ENCODE measurements at regions not wholly inside any gene's neighbourhood (a gene's known extent, or its start where the extent isn't known, plus 50 kb on each side); places are given as distances from the start of the nearest gene placed in this dataset.
"Not testable (repeated sequence)": the region's sequence is repeated elsewhere in the genome, so short reads cannot be mapped to it uniquely, and the experiment has no call there.

DNA sequence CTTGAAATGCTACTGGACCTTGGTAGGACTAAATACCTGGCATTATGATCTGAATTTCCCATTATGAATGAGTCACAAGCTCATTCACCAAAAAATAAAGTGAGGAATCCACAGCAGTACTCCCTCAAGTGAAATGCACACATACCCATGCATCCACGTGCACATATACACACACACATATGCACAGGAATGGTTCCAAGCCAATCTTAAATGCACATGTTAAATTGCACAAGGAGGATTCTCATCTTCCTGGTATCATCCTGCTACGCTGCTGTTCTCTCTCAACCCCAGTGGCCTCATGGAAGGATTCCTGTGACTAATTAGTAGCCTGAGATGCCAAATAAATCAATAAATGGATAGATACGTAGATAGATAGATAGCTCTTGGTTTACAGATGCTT lies 132.1 kb upstream of the KLF12 start:
- no peak for DNase-seq

- DNase-seq: no peak
These were observed 130.1 kb upstream of the KLF12 start for GRCh38 chr13:74264333-74264732.

DNA sequence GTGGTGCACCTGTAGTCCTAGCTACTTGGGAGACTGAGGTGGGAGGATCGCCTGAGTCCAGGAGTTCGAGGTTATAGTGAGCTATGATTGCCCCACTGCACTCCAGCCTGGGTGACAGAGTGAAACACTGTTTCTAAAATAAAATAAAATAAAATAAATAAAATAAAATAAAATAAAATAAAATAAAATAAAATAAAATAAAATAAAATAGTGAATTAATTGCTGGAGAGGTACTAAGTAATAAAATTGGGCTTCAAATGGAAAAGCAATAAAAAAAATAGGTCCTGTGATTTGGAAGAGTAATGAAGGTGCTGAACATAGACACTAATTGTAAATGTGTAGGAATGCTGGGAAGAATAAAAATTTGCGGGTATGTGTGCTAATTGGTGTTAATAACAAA lies 126.2 kb upstream of the KLF12 start:
- DNase-seq: not testable (repeated sequence)

DNA sequence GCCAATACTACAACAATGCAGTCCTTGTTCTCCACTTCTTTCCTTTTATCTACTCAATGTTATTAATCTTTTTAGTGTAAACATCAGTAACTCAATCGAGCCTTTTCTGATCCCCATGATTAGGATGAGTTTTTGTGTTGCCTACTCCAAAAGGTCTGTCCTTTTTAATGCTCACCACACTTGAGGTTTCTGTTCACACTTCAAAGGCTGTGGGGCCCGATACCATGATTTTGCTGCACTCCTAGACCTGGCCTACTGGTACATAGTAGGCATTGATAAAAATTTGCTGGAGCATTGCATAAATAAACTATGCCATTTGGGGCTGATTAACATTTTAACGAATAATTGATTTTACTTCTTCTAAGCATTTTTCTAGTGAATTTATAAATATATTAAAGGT lies 125.4 kb upstream of the KLF12 start:
- DNase-seq: no peak

DNA sequence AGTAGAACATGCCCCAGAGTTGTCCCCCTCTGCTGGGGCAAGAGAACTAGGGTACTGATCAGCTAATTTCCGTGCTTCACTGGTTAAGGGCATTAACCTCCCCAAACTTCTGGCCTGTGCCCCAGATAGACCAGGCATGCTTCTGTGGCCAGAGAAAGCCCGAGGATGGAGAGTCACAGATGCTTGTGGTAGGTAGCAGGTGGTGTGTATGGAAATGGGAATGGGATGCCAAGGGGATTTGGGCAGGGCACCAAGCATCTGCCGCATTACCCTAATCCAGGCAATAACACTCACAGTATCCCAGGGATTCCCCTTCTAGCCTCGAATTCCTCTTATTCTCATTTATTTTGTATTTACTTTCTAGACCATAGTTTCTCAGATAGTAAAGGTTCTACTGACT lies 124.8 kb upstream of the KLF12 start:
- DNase-seq: no peak

- no peak for DNase-seq
These were observed 122.8 kb upstream of the KLF12 start for GRCh38 chr13:74256969-74257368.

DNA sequence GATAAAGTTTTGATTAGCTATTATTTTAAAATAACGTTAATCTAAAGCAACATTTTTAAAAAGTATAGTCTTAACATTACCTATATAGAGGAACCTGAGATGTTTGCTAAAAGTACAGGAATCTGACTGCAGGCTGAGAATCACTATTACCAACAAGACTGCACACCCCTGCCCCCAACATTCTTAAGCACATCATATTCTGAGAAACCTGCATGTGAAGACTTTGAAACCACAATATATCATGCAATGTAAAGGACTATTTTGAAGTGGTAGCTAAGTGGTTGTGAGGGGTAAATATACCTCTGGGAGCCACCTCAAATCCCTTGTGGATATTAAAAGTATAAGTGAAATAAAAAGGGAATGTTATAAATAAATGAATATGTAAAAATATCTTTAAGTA lies 119.0 kb upstream of the KLF12 start:
- DNase-seq: no peak

GRCh38 chr13:74251778-74252519 lies 117.7 kb upstream of the KLF12 start:
- DNase-seq: no peak

GRCh38 chr13:74250738-74251190 lies 116.6 kb upstream of the KLF12 start:
- no peak for DNase-seq

GRCh38 chr13:74248477-74248876 lies 114.3 kb upstream of the KLF12 start:
- DNase-seq: no peak

DNA sequence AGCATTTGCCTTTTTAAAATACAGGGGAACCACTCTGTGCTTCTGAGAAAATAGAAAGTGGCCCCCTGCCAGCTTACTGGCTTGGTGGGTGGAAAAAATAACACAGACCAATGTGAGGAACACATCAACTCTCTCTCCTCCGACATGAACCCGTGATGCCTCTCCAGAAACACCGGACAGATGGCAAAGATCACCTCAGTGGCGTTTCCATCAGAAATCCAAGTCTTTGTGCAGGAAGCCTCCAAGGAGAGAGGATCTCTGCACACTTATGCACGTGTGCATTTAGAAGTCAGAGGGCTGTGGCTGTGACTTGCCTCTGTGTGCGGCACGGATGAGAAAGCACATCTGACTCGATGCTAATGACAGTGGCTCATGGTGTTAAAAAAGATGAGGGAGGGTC lies 112.3 kb upstream of the KLF12 start:
- DNase-seq: no peak

GRCh38 chr13:74243637-74244526 lies 109.7 kb upstream of the KLF12 start:
- DNase-seq: no peak

DNA sequence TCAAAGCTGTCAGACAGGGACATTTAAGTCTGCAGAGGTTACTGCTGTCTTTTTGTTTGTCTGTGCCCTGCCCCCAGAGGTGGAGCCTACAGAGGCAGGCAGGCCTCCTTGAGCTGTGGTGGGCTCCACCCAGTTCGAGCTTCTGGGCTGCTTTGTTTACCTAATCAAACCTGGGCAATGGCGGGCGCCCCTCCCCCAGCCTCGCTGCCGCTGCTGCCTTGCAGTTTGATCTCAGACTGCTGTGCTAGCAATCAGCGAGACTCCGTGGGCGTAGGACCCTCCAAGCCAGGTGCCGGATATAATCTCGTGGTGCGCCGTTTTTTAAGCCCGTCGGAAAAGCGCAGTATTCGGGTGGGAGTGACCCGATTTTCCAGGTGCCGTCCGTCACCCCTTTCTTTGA lies 107.1 kb upstream of the KLF12 start:
- not testable (repeated sequence) for DNase-seq

DNA sequence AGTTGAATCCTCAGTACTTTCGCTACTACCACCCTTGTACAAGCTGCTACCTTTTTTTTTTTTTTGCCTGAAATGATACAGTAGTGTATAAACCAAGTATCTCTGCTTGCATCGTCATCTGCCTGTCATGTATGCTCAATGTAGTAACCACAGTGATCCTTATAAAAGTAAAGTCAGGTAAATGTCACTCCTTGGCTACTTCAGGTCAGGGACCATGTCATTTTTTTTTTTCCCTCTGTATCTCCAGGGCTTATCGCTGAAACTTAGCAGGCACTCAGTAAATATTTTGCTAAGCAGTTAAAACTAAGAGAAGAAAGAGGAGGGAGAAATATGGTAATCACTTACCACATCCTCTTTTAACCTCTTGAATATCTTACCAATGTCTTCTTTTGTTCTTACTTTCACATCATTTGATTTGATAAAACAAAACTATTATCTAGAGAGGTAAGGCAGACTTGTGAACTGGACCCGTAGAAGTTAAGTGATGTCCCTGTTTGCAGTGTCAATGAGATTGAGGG lies 96.8 kb upstream of the KLF12 start:
- DNase-seq: no peak

- DNase-seq: no peak
These were observed 95.0 kb upstream of the KLF12 start for GRCh38 chr13:74229242-74229641.

DNA sequence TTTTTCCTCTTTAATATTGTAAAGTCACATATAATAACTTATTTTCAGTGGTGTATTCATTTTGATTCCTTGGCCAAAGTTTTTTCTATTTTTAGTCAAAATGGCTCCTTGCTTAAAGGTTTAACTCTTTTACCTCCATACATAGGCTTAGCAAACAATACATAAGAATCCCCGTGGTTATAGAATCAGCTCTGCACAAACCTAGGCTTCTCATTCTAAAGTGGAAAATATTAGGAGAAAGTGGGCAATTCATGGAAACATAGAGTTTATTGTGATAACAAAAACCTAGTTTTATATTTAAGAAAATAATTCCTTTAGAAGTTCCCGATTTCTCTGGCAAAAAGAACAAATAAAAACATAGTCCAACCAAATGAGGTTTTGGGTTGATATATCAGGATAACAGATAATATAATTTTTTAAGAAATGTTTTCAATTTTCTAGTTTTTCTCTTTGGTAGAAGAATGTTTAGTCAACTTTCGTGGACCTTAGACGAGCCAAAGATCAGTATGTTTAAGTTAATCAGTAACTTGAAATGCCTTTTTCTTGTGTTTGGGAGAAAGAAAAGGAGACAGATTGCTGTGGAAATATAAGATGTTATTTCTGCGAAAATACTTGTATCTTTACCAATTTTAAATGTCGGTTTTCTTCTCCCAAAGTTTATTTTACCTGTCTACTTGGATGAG lies 93.4 kb upstream of the KLF12 start:
- no peak for DNase-seq

- DNase-seq: no peak
These were observed 92.7 kb upstream of the KLF12 start for GRCh38 chr13:74226791-74227475.

DNA sequence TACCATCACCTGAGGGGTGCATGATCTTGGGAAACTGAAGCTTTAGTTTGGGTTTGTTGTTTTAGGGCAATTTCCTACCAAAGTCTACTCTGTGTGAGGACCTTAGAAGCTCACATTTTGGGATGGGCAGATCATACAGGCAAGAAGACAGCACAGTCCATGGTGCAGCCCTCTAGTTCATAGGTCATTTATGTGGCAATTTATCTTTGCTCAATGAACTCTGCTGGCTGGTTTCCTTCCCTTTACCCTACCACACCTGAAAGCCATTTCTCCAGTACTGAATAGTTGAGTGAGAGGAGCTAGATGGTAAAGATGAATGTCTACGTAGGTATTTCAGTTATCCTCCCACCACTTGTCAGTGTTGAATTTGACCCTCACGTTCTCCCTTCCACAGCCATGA lies 87.5 kb upstream of the KLF12 start:
- no peak for DNase-seq

- DNase-seq: no peak
These were observed 85.4 kb upstream of the KLF12 start for GRCh38 chr13:74219566-74219965.

DNA sequence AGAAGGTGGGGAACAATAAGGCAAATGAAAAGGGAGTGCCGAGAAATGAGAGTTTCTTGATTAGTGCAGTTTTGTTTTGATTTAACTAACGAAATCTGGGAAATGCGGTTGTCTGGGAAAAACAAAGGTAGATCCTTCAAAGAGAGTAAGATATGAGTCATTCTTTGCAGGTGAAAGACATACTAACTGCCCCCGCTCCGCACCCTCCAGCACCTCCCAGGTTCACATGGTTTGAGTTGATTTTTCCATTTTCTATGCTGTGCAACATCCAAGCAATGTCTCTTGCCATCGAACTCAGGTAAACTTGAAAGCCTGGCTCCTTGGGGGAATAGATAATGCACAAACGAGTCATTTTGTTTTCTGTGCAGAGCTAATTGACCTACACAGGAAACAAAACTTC lies 84.1 kb upstream of the KLF12 start:
- no peak for DNase-seq

- DNase-seq: no peak
These were observed 83.6 kb upstream of the KLF12 start for GRCh38 chr13:74217811-74218210.

DNA sequence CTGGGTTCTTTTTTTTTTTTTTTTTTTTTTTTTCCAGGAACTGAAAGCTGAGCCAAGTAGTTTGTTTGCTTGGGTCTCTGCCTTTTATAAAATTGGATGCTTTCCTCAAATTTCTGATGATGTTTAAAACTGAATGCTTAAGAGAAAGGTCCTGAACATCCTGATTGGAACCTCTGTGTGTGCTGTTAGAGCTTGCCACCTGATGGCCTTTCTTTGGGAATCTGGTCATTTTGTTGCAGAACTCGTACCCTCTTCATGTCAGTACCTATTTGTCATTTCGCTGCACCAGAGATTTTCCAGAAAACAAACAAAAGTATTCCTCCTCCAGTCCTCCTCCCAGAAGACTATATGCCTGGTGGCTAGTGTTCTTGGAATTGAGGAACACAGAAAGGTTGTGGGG lies 81.2 kb upstream of the KLF12 start:
- no peak for DNase-seq

DNA sequence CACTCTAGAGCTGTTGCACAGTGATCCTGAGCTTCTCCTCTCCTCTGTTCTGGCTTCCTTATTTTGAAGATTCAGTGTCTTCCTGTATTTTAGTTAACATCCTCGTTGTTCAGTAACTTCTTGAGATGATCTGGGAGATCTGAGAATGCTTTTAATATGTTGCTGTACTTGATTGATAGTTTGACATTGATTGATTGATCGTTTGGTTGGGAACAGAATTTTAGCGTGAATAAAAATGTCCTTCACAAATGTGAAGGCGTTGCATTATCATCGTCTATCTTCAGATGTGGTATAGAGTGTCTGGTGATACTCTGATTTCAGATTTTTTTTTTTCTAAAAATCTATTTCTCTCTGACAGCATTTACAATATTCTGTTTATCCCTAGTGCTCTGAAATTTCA lies 80.1 kb upstream of the KLF12 start:
- no peak for DNase-seq

All from CD4-positive, alpha-beta T cell treated with Interleukin-15 for 1 hour (primary cell).